Esophagus mucosa (tissue), 1 donor: ENCODE measurements at regions not wholly inside any gene's neighbourhood (a gene's known extent, or its start where the extent isn't known, plus 50 kb on each side); places are given as distances from the start of the nearest gene placed in this dataset.
"Not testable (repeated sequence)": the region's sequence is repeated elsewhere in the genome, so short reads cannot be mapped to it uniquely, and the experiment has no call there.

Experiments
- ATAC-seq: fragments of 200-7000 bp; cut with Tn5 transposase; one replicate; pipeline ENCODE4 v1.9.1; 2020
- donor health status: DM: yes; HTN: yes; CAD: no.

DNA sequence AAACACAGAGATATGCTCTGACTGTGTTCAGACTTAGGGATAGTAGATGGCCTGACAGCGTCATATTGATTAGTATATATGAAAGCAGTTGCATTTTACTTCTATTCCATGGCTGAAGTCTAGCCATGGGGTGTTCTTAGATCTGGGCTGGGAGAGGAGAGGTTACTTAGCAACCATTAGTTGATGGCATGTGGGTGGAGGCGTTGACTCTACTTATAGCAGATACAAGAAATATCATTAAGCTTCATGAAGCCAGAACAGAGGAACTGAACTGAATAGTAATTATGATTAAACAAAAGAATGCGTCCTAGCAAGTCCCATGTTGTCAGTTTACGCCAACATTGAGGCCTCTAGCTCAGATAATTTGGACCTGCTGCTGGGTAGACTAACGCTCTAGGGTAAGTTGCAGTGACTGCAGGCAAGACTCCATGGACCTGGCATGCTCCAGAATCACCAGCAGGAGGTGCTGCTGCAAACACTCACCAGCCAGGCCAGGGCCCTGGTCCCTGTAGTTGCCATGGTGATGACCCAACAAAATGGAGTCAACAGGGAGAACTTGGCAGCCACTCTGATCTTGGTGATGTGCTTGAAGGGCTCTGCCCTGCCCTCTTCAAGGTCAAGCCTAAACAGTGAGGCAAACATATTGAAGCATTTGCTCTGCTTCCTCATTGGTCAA, 477.3 kb downstream of the PREX1 start:
- no peak for ATAC-seq

DNA sequence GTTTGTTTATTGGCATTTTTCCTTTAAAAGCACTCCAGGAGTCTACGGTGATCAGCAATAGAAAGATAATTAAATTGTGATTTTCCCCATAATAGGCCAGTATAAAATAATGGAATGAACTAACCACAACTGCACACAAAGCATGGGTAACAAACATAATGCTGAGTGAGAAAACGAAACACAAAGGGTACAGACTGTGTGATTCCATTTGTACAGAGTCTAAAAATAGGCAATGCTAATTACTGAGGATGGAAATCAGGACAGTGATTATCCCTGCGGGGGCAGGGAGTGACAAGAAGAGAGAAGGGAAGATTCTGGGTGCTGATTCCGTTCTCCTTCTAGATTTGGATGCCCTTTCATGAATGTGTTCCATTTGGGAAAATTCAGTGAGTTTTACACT, 478.1 kb downstream of the PREX1 start:
- no peak for ATAC-seq

DNA sequence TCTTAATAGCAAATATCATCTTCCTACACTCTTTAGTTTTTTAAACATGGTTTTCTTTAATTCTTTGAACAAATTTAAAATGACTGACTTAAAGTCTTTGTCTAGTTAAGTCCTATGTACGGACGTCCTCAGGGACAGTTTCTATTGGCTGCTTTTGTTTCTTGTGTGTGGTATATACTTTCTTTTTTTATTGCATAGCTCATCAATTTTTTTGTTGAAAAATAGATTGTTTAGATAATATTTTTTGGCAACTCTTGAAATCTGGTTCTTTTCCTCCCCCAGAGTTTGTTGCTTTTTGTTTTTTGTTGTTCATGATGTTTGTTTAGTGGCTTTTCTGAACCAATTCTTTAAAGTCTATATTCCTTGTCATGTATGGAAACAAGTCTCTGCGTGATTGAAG, 479.8 kb downstream of the PREX1 start:
- no peak for ATAC-seq

DNA sequence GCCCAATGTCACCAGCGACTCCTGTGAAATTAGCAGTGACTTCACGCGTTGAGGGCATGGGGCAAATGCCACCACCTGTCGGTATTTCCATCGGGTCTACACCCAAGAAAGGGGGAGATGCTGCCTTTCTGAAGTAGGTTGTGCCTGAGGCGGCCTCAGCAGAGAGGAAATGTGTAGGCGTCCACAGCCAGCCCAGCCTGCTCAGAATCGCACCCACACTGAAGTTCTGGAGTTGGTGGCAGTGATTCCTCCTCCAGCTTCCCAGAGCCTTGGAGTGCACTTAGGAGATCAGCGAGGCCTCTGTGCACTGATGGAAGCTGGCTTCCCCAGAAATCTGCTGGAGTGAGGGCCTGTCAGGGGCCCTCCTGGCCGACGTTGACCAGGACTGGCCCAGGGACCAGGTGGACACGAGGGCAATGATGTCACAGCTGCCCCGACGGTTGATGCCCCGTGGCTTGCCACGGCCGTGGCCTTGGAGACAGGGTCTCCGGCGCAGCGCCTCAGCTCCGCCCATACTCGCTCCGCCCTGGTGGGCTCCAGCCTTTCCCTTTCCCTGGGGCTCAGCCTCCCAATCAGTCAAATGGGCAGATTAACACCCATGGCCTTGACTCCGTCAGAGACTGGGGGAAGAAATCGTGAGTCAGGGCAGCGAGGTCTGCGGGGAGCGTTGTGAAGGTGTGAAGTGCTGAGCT, 484.8 kb downstream of the PREX1 start:
- no peak for ATAC-seq

DNA sequence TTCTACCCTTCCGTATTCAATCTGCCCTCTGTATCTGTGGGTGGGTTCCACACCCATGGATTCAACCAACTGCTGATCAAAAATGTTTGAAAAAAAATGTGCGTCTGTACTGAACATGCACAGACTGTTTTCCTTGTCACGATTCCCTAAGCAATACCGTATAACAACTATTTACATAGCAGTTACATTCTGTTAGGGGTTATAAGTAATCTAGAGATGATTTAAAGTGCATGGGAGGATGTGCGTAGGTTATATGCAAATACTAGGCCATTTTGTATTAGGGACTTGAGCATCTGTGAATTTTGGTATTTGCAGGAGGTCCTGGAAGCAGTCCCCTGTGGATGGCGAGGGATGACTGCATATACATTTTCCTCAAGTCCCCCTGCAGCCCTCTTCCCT, 486.9 kb downstream of the PREX1 start:
- ATAC-seq = no peak

DNA sequence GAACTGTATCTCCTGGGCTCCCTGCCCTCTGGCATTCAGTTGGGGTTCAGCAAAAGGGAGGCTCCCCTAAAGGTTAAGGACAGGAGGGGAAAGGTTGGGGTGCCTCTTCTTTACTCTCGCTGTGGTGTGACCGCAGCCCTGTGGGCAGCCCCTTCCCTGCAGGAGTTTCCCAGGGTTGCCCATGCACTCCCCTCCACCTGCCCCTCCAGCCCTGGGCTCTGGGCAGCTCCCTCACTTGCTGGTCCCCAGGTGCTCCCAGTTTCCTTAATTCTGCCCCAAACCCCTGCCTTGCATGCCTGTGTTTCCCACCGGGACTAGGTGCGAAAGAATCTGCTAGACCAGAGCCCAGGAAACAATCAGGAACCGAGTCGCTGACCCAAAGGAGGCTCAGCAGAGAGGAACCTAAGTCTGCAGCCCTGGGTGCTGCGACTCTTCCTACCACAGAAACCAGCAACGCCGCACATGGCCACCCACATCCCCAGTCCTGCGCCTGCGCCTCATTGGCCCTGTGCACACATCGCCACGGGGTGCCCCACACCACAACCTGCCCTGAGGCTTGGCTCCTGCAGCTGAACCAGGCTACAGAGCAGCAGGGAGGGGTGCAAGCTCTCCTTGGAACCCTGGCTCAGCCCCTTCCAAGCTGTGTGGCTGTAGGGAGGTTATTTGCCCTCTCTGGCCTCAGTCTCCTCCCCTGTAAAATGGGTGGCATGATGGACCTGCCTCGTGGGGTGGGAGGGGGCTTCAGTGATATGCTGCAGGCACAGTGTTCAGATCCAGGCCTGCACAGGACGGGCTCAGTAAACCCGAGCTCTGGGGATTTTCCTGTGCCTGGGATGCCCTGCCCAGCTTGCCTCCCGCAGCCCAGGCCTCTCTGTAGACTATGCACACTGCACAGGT, 487.6 kb downstream of the PREX1 start:
- no peak for ATAC-seq

DNA sequence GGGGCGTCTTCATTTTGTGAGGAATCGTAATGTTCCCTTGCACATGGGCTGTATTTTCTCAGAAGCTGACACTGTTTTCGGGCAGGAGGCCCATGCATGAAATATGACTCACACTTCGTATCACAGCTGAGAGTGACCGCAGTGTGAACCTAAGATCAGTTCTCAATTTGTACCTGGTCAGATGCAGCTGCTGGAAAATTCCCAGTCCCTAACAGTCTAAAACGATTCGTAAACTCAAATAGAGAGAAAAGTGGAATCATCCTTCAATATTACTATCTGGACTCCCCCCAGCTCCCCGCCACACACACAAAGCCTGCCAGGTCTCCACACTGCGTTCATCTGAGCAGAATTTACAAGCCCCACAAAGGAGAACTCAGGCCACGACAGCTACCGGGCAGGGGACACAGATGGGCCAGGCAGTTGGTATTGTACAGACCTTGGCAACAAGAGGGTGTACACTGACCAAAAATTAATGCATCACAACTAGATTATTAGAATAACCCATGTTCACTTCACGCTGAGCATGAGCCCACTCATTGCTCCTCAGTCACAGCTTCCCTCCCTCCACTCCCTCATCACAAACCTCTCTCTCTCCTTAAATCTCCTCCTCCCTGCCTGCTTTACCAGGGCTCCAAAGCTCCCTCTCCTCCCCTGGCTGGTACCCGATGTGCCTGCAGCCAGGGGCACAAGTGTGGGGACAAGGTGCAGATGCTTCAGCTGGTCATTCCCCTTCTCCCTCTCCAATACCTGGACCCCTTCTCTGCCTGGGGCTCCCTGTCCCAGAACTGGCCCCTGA, 488.4 kb downstream of the PREX1 start:
- no peak for ATAC-seq

DNA sequence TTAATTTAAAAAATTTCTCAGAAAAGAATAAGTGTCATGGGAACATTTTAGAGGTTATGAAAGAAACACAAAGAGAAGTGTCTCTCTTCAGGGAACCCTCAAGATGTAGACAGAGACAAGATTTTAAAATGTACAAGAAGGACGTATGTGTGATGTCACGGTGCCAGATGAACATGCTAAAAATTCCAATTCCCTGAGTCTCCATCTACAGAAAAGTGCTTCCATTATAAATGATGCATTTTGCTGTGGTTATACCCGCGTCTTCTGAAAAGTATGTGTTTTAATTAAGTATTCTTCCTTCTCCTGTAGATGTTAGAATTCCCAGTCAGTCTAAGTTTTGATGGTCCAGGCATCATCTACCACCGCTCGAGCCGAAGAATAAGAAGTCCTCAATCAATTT, 489.1 kb downstream of the PREX1 start:
- ATAC-seq = no peak

DNA sequence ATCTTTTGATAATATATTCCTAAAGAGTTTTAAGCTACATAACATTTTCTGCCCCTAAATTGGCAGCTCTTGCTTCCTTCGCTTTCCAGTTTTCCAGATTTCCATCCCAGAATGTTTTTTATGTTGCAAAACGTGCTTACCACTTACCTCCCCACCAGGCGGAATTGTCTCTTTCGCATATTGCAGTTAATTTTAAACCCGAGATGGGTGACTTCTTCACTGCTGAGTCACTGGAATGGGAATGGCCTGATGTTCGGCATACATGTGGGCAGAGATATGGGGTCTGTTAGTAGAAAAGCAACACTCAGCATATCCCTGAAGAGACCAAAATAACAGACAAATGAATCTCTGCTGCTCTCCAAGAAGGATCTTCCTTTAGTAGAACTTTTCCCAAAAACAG, 491.2 kb downstream of the PREX1 start:
- ATAC-seq = no peak

DNA sequence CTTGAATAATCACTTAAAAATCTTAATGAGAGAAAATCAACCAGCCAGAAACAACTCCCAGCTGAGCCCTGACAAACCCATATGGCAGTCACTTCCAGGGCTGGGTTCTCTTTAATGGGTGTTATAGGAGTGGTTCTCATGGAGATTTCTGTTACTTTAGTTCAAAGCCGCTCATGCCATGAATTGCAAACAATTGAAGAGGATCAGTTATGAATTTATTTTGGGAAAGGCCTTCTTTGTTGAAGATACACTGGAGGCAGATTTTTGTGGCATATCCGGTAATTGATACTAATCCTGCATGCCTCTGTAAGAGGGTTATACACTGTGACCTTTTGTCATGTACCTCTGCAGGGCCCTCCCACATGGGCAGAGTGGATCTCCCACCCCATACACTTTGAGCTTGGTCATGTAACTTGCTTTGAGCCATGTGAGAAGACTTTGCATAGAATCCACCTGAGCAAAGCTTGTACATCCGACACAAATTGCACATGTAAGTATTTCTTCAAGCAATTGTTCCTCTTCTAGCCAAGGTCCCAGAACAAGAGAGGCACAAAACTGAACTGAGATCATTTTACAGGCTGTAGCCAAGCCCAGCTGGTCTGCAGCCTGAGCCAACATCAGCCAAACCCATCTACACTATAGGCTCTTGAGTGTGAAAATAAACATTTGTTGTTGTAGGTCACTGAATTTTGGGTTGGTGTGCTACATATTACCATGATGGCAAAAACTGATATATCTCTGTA, 492.3 kb downstream of the PREX1 start:
- ATAC-seq = no peak

DNA sequence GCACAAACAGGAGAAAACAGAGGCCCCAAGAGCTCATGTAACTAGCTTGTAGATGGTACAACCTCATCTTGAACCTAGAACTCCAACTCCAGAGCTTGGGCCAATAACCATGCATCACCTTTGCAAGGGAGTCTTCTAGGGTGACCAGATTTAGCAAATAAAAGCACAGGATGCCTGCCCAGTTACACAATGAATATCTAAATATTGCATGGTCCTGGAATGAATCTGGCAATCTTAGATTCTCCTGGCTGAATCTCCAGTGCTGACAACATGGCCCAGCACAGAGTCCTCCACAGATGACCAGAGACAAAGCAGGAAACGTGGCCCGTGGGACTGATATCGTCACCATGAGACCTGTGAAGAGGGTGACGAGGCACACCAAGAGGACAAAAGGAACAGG, 494.1 kb downstream of the PREX1 start:
- no peak for ATAC-seq

DNA sequence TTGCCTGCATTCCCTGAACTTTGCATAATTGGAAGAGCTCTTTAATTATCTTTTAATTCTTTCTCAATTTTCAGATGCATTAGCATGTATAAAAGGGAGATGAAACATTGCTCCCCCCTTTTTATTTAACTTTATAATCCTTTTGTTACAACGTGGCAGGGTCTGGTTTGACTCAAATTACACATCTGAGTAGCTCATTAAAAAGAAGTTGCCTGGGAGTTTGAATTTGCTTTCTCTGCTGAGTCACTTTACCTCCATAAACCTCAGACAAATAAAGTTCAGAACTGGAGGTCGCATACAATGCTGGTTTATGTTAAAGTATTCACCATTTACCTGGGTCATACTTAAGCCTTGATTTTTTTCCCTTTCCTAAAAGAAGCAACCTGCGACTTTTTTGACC, 495.2 kb downstream of the PREX1 start:
- ATAC-seq = no peak

DNA sequence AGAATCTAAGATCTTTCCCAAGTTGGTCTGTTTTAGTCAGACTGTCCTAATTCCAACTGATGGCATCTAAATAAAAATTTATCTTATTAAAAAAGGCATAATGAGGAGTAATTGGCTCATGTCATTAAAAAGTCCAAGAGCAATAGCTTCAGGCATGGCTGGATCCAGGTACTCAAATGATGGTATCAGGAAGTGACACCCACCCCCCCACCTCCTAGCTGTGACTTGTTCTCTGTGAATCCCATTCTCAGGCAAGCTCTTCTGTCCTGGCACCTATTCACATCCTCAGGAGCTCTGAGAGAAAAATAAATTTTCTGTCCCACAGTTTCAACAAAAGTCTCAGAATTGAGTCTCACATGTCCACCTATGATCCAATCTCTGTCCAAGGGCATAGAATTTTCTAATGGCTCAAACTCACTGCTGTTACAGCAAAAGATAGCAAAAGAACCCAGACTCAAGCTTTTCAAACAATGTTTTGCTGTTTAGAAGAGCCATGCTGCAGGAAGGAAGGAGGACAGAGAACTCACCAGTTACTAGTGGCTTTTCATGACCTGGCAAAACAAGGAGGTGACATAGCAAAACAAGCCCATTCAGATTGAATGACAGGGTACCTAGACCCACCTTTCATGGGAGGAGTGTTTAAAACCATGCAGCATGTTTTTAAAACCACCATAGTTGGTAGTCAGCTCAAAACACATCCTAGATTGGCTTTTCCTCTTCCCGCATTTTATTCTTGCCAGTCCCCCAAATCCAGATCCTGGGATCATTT, 496.1 kb downstream of the PREX1 start:
- ATAC-seq = no peak

DNA sequence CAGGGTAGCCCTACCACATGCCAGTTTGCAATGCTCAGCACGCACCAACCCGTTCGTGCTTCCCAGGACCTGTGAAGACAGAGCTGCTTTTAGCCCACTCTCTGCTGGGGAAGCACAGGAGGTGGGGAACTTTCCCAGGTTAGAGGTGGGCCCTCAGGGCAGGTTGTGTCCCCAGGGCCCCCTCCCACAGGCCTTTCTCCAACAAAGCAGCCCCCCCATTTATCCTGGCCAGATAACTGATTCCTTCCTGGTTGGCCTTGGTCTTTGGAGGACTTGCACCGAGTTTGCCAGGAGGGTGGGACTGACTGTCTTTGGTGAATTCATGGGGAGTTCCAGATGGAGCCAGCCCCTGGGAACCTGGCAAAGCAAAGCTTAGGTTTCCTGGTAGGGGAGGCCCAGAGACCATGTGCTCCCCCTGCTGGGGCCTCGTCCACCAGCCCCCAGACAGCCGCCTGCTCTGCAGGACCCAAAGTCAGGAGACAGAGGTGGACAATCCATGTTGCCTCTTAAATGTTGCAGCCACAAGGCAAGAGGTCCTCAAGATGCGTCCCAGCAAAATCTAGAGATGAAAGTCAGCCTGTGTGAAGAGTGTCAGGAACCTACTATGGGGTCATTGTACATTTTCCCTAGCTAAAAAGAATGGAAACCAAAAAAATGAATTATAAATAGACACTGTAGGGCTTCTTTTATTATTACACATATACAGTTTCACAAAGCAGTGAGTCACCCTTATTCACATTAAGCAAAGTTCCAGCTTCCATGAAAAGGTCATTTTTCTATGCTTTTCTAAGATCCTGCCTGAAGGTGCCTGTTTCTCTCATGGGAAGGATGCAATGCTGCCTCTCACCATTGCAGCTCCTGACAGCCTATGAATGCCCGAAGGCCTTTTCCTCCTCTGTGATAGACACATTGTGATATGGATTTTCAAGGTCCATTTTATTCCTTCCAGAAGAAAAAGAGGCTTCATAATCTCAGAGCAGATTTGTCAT, 497.8 kb downstream of the PREX1 start:
- ATAC-seq = no peak

DNA sequence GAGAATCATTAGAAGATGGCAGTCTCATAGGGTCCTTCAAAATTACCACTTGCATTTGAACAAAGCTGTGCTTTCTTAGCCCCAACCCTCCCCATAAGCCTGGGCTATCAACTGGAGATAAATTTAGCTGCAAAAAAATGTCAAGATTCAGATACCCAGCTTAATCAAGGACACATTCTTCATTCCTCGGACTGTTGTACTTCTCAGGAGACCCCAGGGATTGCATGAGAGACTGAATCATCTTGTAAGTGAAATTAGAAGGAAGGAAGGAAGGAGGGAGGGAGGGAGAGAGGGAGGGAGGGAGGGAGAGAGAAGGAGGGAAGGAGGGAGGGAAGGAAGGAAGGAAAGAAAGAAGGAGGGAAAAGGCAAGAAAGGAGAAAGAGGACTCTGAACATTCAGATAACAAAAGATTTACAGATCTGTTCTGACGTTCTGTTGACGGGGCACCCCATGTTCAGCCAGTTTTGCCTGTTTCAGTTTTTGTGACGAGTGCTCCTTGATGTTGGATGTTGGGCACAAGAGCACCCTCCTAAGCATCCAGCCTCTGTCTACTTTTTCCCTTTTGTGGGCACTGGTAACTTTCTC, 498.7 kb downstream of the PREX1 start:
- ATAC-seq = no peak

DNA sequence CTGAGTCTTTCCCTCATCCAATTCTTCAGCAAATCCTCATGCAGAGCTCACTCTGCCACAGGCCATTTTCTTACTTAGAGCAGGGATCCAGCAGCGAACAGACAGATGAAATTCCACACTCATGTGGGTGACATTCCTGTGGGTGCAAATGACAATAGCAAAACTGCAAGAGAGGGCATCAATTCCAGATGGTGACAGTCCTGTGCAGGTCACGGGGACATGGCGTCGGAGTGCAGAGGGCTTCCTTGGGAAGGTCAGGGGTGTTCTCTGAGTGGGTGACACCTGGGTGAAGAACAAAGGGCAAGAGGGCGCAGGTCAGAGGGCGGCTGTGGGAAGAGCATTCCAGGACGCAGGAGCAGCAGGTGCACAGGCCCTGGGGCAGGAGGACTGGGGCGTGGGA, 500.0 kb downstream of the PREX1 start:
- ATAC-seq = not testable (repeated sequence)

DNA sequence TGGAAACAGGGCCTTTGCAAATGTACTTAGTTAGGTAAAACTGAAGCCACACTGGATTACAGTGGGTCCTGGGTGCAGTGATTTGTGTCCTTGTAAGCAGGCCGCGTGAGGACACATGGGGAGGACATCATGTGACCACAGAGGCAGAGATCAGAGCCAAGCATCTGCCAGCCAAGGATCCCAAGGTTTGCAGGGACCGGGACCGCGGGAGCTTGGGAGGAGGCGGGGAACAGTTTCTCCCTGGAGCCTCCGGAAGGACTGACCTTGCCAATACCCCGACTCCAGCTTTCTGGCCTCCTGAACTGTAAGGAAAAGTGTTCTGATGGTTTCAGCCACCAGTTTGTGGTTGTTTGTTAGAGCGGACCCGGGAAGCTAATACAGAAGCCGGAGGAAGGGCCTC, 500.9 kb downstream of the PREX1 start:
- ATAC-seq = no peak

DNA sequence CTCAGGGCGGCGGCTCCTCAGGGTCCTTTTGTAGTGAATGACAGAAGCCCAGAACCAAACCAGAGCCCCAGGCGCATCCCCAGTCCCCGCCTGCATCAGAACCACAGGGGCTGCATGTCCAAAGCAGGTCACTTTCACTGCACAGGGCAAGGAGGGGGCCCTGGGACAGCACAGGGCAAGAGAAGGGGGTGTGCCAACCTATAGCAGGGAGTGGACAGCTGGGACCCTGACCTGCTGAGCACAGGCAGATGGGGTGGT, 501.4 kb downstream of the PREX1 start:
- no peak for ATAC-seq

DNA sequence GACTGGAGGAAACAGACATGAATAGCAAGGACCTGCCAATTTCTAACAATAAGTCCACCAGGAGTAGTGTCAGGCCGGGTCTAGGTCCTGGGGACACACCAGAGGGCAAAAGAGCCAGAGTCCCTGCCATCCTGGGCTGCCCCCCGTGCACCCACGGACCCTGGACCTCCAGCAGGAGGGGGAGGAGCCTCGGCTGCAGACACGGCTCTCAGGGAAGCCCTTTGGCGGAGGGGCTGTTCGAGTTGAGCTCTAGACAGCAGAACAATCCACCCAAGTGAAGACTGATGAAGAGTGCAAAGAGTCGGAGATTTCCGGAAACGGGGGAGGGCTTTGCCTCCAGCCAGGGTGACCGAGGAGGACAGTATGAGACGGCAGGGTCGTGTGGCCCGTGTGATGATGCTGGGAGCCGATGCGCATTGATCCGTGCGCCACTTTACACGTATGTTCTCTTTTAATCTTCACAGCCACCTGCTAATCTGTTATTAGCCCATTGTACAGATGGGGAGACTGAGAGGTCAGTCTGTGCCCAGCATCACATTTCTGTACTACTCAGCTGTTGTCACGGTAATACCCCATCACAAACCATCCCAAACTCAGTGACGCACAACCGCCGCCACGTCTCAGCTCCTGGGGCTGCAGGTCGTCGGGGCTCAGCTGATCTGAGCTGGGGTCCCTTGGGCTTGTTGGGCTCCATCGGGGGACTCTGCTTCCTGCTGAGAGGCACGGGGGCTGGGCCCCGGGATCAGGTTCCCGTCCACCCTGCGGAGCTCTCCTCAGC, 502.0 kb downstream of the PREX1 start:
- ATAC-seq = no peak
